Endothelial cell of umbilical vein (primary cell): ENCODE measurements at regions not wholly inside any gene's neighbourhood (a gene's known extent, or its start where the extent isn't known, plus 50 kb on each side); places are given as distances from the start of the nearest gene placed in this dataset.

Source experiments
- BruUV-seq: library from RNA; stranded (reverse); fragments of 400-500 nt; replicated peaks from 2 replicates; lab custom pipeline; 2021; lab: Mats Ljungman, UMichigan
- CTCF ChIA-PET: fragments of 300-600, 350-600 bp; sonication (Branson Sonifier 250); formaldehyde crosslinking; loops from one replicate; lab custom pipeline; 2021; ENCODE audit warnings: antibody characterized with exemption, inconsistent platforms; lab: Charles Lee
- POLR2A ChIA-PET: fragments of 300-600, 350-600 bp; sonication (Branson Sonifier 250); formaldehyde crosslinking; loops from one replicate; lab custom pipeline; 2021; ENCODE audit warnings: antibody characterized with exemption, inconsistent platforms; lab: Charles Lee
- DNase-seq: peaks from one replicate; pipeline ENCODE4 v3.0.0-alpha.2; 2011; ENCODE audit warnings: low read depth, low spot score
- FAIRE-seq: peaks from 2 replicates; lab custom pipeline; 2011; peaks lifted over from hg19 to GRCh38; lab: Jason Lieb, UNC
- H2AFZ ChIP-seq: 2 replicates; pipeline ENCODE4 v1.6.0; 2012; ENCODE audit warnings: low read depth, low read length, control low read depth, inconsistent platforms
- H3K27ac ChIP-seq: 2 replicates; pipeline ENCODE4 v1.5.1; 2011; ENCODE audit warnings: low read depth, mild to moderate bottlenecking, control low read depth, low read length, moderate library complexity; ENCODE audit not compliant: insufficient read depth
- H3K27me3 ChIP-seq, 2 experiments: 2 replicates each; pipeline versions ENCODE4 v1.6.0 to v1.6.1; 2011; ENCODE audit warnings: low read length in 2 of 2, mixed read lengths in 1 of 2; ENCODE audit not compliant: control insufficient read depth in 2 of 2, insufficient read depth in 2 of 2
- H3K36me3 ChIP-seq, 2 experiments: 2 replicates in 1 of 2; 3 replicates in 1 of 2; pipeline ENCODE4 v1.5.1; 2011; ENCODE audit warnings: low read length in 2 of 2, mild to moderate bottlenecking in 1 of 2, moderate library complexity in 1 of 2; ENCODE audit not compliant: control insufficient read depth in 2 of 2, insufficient read depth in 2 of 2; ENCODE audit errors: extremely low read depth in 1 of 2
- H3K4me1 ChIP-seq: 3 replicates; pipeline ENCODE4 v1.5.1; 2011; ENCODE audit warnings: mild to moderate bottlenecking, low read length; ENCODE audit not compliant: control insufficient read depth, insufficient read depth; ENCODE audit errors: extremely low read depth
- H3K4me2 ChIP-seq: 2 replicates; pipeline ENCODE4 v1.6.1; 2011; ENCODE audit warnings: low read length, control low read depth, mixed read lengths; ENCODE audit not compliant: insufficient read depth
- H3K4me3 ChIP-seq, 3 experiments: fragments of 200-600 bp in 1 of 3; sonication (generic), shearing (Covaris generic) in 1 of 3; replicated peaks in 1 of 3; 2 replicates each; pipeline ENCODE4 v1.5.1; 2011 to 2016; ENCODE audit warnings: control low read depth in 3 of 3, low read length in 3 of 3, mild to moderate bottlenecking in 2 of 3, inconsistent platforms in 1 of 3, low read depth in 1 of 3, moderate library complexity in 1 of 3; ENCODE audit not compliant: insufficient read depth in 1 of 3
- H3K79me2 ChIP-seq: 2 replicates; pipeline ENCODE4 v1.6.0; 2012; ENCODE audit warnings: low read length, inconsistent platforms; ENCODE audit not compliant: control insufficient read depth, insufficient read depth
- H3K9ac ChIP-seq: replicated peaks from 2 replicates; pipeline ENCODE3; 2011; ENCODE audit warnings: low read length, control low read depth; ENCODE audit not compliant: insufficient read depth; ENCODE audit errors: extremely low read depth
- H3K9me1 ChIP-seq: replicated peaks from 3 replicates; pipeline ENCODE4 v1.6.0; 2011; ENCODE audit warnings: mild to moderate bottlenecking, low read length; ENCODE audit not compliant: control insufficient read depth, insufficient read depth; ENCODE audit errors: extremely low read depth
- H3K9me3 ChIP-seq: replicated peaks from 2 replicates; pipeline ENCODE4 v1.5.1; 2012; ENCODE audit warnings: low read length, inconsistent platforms; ENCODE audit not compliant: control insufficient read depth, insufficient read depth
- H4K20me1 ChIP-seq: replicated peaks from 2 replicates; pipeline ENCODE3; 2011; ENCODE audit warnings: mild to moderate bottlenecking, low read length; ENCODE audit not compliant: control insufficient read depth, insufficient read depth; ENCODE audit errors: extremely low read depth
- CTCF ChIP-seq, 2 donors: IDR thresholded peaks; 1 replicate in 1 of 2; 2 replicates in 1 of 2; pipeline ENCODE4 v1.5.1; 2011; ENCODE audit warnings: low read length in 2 of 2, mild to moderate bottlenecking in 2 of 2, moderate library complexity in 2 of 2, control low read depth in 1 of 2, inconsistent platforms in 1 of 2, low read depth in 1 of 2; ENCODE audit not compliant: insufficient read depth in 1 of 2; ENCODE audit errors: extremely low read depth in 1 of 2
- EZH2 ChIP-seq: IDR thresholded peaks from 2 replicates; pipeline ENCODE4 v1.6.1; 2012; ENCODE audit warnings: borderline replicate concordance, low read depth, mild to moderate bottlenecking, moderate library complexity, low read length, inconsistent platforms; ENCODE audit not compliant: severe bottlenecking
- FOS ChIP-seq: IDR thresholded peaks from 2 replicates; pipeline ENCODE4 v1.6.1; 2011; ENCODE audit warnings: mild to moderate bottlenecking, low read length, moderate library complexity, borderline replicate concordance; ENCODE audit not compliant: insufficient read depth
- GATA2 ChIP-seq: IDR thresholded peaks from 2 replicates; pipeline ENCODE4 v1.7.0; 2011; ENCODE audit warnings: low read depth, mild to moderate bottlenecking, moderate library complexity, mixed read lengths, low read length; ENCODE audit not compliant: insufficient read length, insufficient read depth
- JUN ChIP-seq: IDR thresholded peaks from 2 replicates; pipeline ENCODE4 v1.6.1; 2011; ENCODE audit warnings: borderline replicate concordance, low read depth; ENCODE audit not compliant: insufficient read length, insufficient read depth
- MAX ChIP-seq: IDR thresholded peaks from 2 replicates; pipeline ENCODE4 v1.6.1; 2011; ENCODE audit not compliant: insufficient read depth, insufficient read length
- MYC ChIP-seq: IDR thresholded peaks from one replicate; pipeline ENCODE4 v1.6.1; 2011; ENCODE audit warnings: mild to moderate bottlenecking, low read depth, low read length
- POLR2A ChIP-seq: IDR thresholded peaks from 2 replicates; pipeline ENCODE4 v1.6.1; 2012; ENCODE audit warnings: low read depth, mild to moderate bottlenecking, control low read depth, low read length
- POLR2AphosphoS5 ChIP-seq: IDR thresholded peaks from 2 replicates; pipeline ENCODE4 v1.6.1; 2012; ENCODE audit warnings: low read depth, mild to moderate bottlenecking, control low read depth, low read length, moderate library complexity; ENCODE audit not compliant: insufficient read depth
- dilution Hi-C: fragments of 300-500 bp; cut with MboI; formaldehyde crosslinking; loops from one replicate; pipeline ENCODE4 v1.15.0; 2019; ENCODE audit warnings: low sequenced_read_pairs; ENCODE audit not compliant: extremely low pct_ligation_motif_present
- intact Hi-C: fragments of 100-400 bp; cut with micrococcal nuclease; formaldehyde crosslinking; loops from one replicate; pipeline ENCODE4 v1.10.0; 2022

- FAIRE-seq = no peak
- dilution Hi-C loops = no loop called here
Measured at GRCh38 chr3:75978686-75979085, 193.3 kb upstream of the ZNF717 start.

More at GRCh38 chr3:75978686-75979085, 193.3 kb upstream of the ZNF717 start:
- peaks cover 2% of the 10 kb centered on the region for H3K9me3 ChIP-seq
- no peak overlapping the region for H3K9ac ChIP-seq
- ChIA-PET POLR2A (no interaction called here), CTCF (no interaction called here)
- no peaks in the 10 kb centered on the region for H3K36me3 ChIP-seq
- H4K20me1 ChIP-seq = no peaks in the 10 kb centered on the region
- TF ChIP-seq EZH2 = no peak
- no peak for TF ChIP-seq MAX
- TF ChIP-seq JUN = no peak
- no peak for TF ChIP-seq CTCF (IDR thresholded peaks at IDR 0.05; ENCODE audit: extremely low read depth in 1 of 2, insufficient read depth in 1 of 2, low read depth in 1 of 2, low read length in 2 of 2)
- no peak for TF ChIP-seq GATA2
- no peak for TF ChIP-seq POLR2A
- TF ChIP-seq MYC = no peak
- TF ChIP-seq POLR2AphosphoS5 = no peak
- TF ChIP-seq FOS = no peak
- no peak overlapping the region for H3K27ac ChIP-seq
- no peak for DNase-seq
- H2AFZ ChIP-seq = no peak overlapping the region
- no peak overlapping the region for H3K4me3 ChIP-seq
- H3K4me2 ChIP-seq = no peak overlapping the region
- BruUV-seq = no TSS peak
- intact Hi-C loops = no loop called here
- H3K4me1 ChIP-seq = no peaks in the 10 kb centered on the region
- no peaks in the 10 kb centered on the region for H3K79me2 ChIP-seq
- no peaks in the 10 kb centered on the region for H3K27me3 ChIP-seq
- no peaks in the 10 kb centered on the region for H3K9me1 ChIP-seq
